ENCODE measurements at regions not wholly inside any gene's neighbourhood (a gene's known extent, or its start where the extent isn't known, plus 50 kb on each side); places are given as distances from the start of the nearest gene placed in this dataset.
"Not testable (repeated sequence)": the region's sequence is repeated elsewhere in the genome, so short reads cannot be mapped to it uniquely, and the experiment has no call there.

GRCh38 chr2:66255136-66255535, 179.8 kb upstream of the MEIS1 start:
- H3K27me3 Mint-ChIP-seq, result no peaks in the 10 kb centered on the region
- H3K27ac Mint-ChIP-seq (ENCODE audit: low read depth), result no peak overlapping the region
- ATAC-seq (replicated peaks; ENCODE audit: extremely low read depth, poor library complexity, severe bottlenecking) (no peak), DNase-seq (ENCODE audit: low spot score in 2 of 2) (no peak)
- H3K4me1 Mint-ChIP-seq, result no peaks in the 10 kb centered on the region
- no peaks in the 10 kb centered on the region for H3K36me3 Mint-ChIP-seq (ENCODE audit: insufficient read depth)
- no peak overlapping the region for H3K4me3 Mint-ChIP-seq
- H3K9me3 Mint-ChIP-seq, result peaks cover 5% of the 10 kb centered on the region

GRCh38 chr2:66253066-66253465, 181.9 kb upstream of the MEIS1 start:
- Mint-ChIP-seq H3K36me3 (ENCODE audit: insufficient read depth) (no peaks in the 10 kb centered on the region), H3K4me3 (no peak overlapping the region), H3K27me3 (no peaks in the 10 kb centered on the region), H3K9me3 (no peaks in the 10 kb centered on the region), H3K27ac (ENCODE audit: low read depth) (no peak overlapping the region), H3K4me1 (no peaks in the 10 kb centered on the region)
- ATAC-seq (replicated peaks; ENCODE audit: extremely low read depth, poor library complexity, severe bottlenecking), result no peak
- DNase-seq (ENCODE audit: low spot score in 2 of 2), result no peak

GRCh38 chr2:66252109-66252508, 182.8 kb upstream of the MEIS1 start:
- ATAC-seq (replicated peaks; ENCODE audit: extremely low read depth, poor library complexity, severe bottlenecking) (no peak), DNase-seq (ENCODE audit: low spot score in 2 of 2) (no peak)
- H3K9me3 Mint-ChIP-seq, result peaks cover 9% of the 10 kb centered on the region
- H3K4me1 Mint-ChIP-seq, result no peaks in the 10 kb centered on the region
- no peaks in the 10 kb centered on the region for H3K27me3 Mint-ChIP-seq
- H3K36me3 Mint-ChIP-seq (ENCODE audit: insufficient read depth), result no peaks in the 10 kb centered on the region
- H3K27ac Mint-ChIP-seq (ENCODE audit: low read depth), result no peak overlapping the region
- H3K4me3 Mint-ChIP-seq, result no peak overlapping the region

GRCh38 chr2:66251573-66251972, 183.4 kb upstream of the MEIS1 start:
- DNase-seq (ENCODE audit: low spot score in 2 of 2), result no peak
- Mint-ChIP-seq H3K27ac (ENCODE audit: low read depth) (no peak overlapping the region), H3K36me3 (ENCODE audit: insufficient read depth) (no peaks in the 10 kb centered on the region), H3K4me3 (no peak overlapping the region), H3K4me1 (no peaks in the 10 kb centered on the region), H3K27me3 (no peaks in the 10 kb centered on the region), H3K9me3 (peaks cover 14% of the 10 kb centered on the region)
- ATAC-seq (replicated peaks; ENCODE audit: extremely low read depth, poor library complexity, severe bottlenecking), result no peak

GRCh38 chr2:66249089-66249488, 185.8 kb upstream of the MEIS1 start:
- ATAC-seq (replicated peaks; ENCODE audit: extremely low read depth, poor library complexity, severe bottlenecking); H3K4me3 Mint-ChIP-seq; H3K27ac Mint-ChIP-seq (ENCODE audit: low read depth): not testable (repeated sequence)

GRCh38 chr2:66243809-66244208, 191.1 kb upstream of the MEIS1 start:
- not testable (repeated sequence) for DNase-seq (ENCODE audit: low spot score in 2 of 2); H3K27ac Mint-ChIP-seq (ENCODE audit: low read depth); H3K27me3 Mint-ChIP-seq; H3K4me3 Mint-ChIP-seq; H3K36me3 Mint-ChIP-seq (ENCODE audit: insufficient read depth); ATAC-seq (replicated peaks; ENCODE audit: extremely low read depth, poor library complexity, severe bottlenecking); H3K4me1 Mint-ChIP-seq
- peaks cover 24% of the 10 kb centered on the region for H3K9me3 Mint-ChIP-seq

More at GRCh38 chr2:66249089-66249488, 185.8 kb upstream of the MEIS1 start:
- not testable (repeated sequence) for H3K36me3 Mint-ChIP-seq (ENCODE audit: insufficient read depth); H3K27me3 Mint-ChIP-seq; DNase-seq (ENCODE audit: low spot score in 2 of 2); H3K4me1 Mint-ChIP-seq
- peaks cover 24% of the 10 kb centered on the region for H3K9me3 Mint-ChIP-seq

GRCh38 chr2:66242888-66243287, 192.0 kb upstream of the MEIS1 start:
- DNase-seq (ENCODE audit: low spot score in 2 of 2); H3K36me3 Mint-ChIP-seq (ENCODE audit: insufficient read depth); H3K4me1 Mint-ChIP-seq; ATAC-seq (replicated peaks; ENCODE audit: extremely low read depth, poor library complexity, severe bottlenecking); H3K27ac Mint-ChIP-seq (ENCODE audit: low read depth); H3K4me3 Mint-ChIP-seq; H3K27me3 Mint-ChIP-seq: not testable (repeated sequence)
- peaks cover 23% of the 10 kb centered on the region for H3K9me3 Mint-ChIP-seq

GRCh38 chr2:66242099-66242789, 192.7 kb upstream of the MEIS1 start:
- ATAC-seq (replicated peaks; ENCODE audit: extremely low read depth, poor library complexity, severe bottlenecking) (no peak), DNase-seq (ENCODE audit: low spot score in 2 of 2) (no peak)
- no peak overlapping the region for H3K4me3 Mint-ChIP-seq
- no peaks in the 10 kb centered on the region for H3K36me3 Mint-ChIP-seq (ENCODE audit: insufficient read depth)
- H3K27me3 Mint-ChIP-seq, result no peaks in the 10 kb centered on the region
- no peak overlapping the region for H3K27ac Mint-ChIP-seq (ENCODE audit: low read depth)
- H3K4me1 Mint-ChIP-seq, result no peaks in the 10 kb centered on the region
- peaks cover 17% of the 10 kb centered on the region for H3K9me3 Mint-ChIP-seq

GRCh38 chr2:66240286-66240685, 194.6 kb upstream of the MEIS1 start:
- Mint-ChIP-seq H3K27me3 (no peaks in the 10 kb centered on the region), H3K4me1 (no peaks in the 10 kb centered on the region), H3K36me3 (ENCODE audit: insufficient read depth) (no peaks in the 10 kb centered on the region), H3K4me3 (no peak overlapping the region), H3K9me3 (peaks cover 7% of the 10 kb centered on the region), H3K27ac (ENCODE audit: low read depth) (no peak overlapping the region)
- ATAC-seq (replicated peaks; ENCODE audit: extremely low read depth, poor library complexity, severe bottlenecking), result no peak
- no peak for DNase-seq (ENCODE audit: low spot score in 2 of 2)

- Mint-ChIP-seq H3K9me3 (peaks cover 6% of the 10 kb centered on the region), H3K4me1 (no peaks in the 10 kb centered on the region), H3K27ac (ENCODE audit: low read depth) (no peak overlapping the region), H3K27me3 (no peaks in the 10 kb centered on the region), H3K36me3 (ENCODE audit: insufficient read depth) (no peaks in the 10 kb centered on the region), H3K4me3 (no peak overlapping the region)
- ATAC-seq (replicated peaks; ENCODE audit: extremely low read depth, poor library complexity, severe bottlenecking), result no peak
- DNase-seq (ENCODE audit: low spot score in 2 of 2), result no peak
Measured at GRCh38 chr2:66239655-66240054, 195.3 kb upstream of the MEIS1 start.

- no peak overlapping the region for H3K27ac Mint-ChIP-seq (ENCODE audit: low read depth)
- ATAC-seq (replicated peaks; ENCODE audit: extremely low read depth, poor library complexity, severe bottlenecking), result no peak
- H3K27me3 Mint-ChIP-seq, result no peaks in the 10 kb centered on the region
- H3K9me3 Mint-ChIP-seq, result peaks cover 4% of the 10 kb centered on the region
- H3K4me3 Mint-ChIP-seq, result no peak overlapping the region
- H3K4me1 Mint-ChIP-seq, result no peaks in the 10 kb centered on the region
- no peak for DNase-seq (ENCODE audit: low spot score in 2 of 2)
- no peaks in the 10 kb centered on the region for H3K36me3 Mint-ChIP-seq (ENCODE audit: insufficient read depth)
Measured at GRCh38 chr2:66237803-66238379, 197.0 kb upstream of the MEIS1 start.

- Mint-ChIP-seq H3K9me3 (peaks cover 8% of the 10 kb centered on the region), H3K4me3 (no peak overlapping the region), H3K4me1 (no peaks in the 10 kb centered on the region), H3K27me3 (no peaks in the 10 kb centered on the region), H3K27ac (ENCODE audit: low read depth) (no peak overlapping the region), H3K36me3 (ENCODE audit: insufficient read depth) (no peaks in the 10 kb centered on the region)
- DNase-seq (ENCODE audit: low spot score in 2 of 2) (no peak), ATAC-seq (replicated peaks; ENCODE audit: extremely low read depth, poor library complexity, severe bottlenecking) (no peak)
Measured at GRCh38 chr2:66236816-66237802, 197.8 kb upstream of the MEIS1 start.
